Mucosa of descending colon (tissue), 3 donors: ENCODE measurements at regions not wholly inside any gene's neighbourhood (a gene's known extent, or its start where the extent isn't known, plus 50 kb on each side); places are given as distances from the start of the nearest gene placed in this dataset.

ENCODE experiments used
- ATAC-seq: fragments of 200-7000 bp; cut with Tn5 transposase; one replicate; pipeline ENCODE4 v1.9.1; 2020; ENCODE audit warnings: mild to moderate bottlenecking, moderate library complexity
- DNase-seq, 3 donors: peaks; one replicate each; pipeline ENCODE4 v3.0.0-alpha.2; 2020
- H3K36me3 ChIP-seq: fragments of 200-600 bp; one replicate; pipeline ENCODE4 v1.8.0; 2021; ENCODE audit warnings: low read depth, mild to moderate bottlenecking
- H3K4me1 ChIP-seq: fragments of 200-600 bp; one replicate; pipeline ENCODE4 v1.8.0; 2021; ENCODE audit warnings: low read depth, mild to moderate bottlenecking
- H3K4me3 ChIP-seq: fragments of 200-600 bp; one replicate; pipeline ENCODE4 v1.8.0; 2021; ENCODE audit warnings: mild to moderate bottlenecking
- H3K9me3 ChIP-seq: fragments of 200-600 bp; one replicate; pipeline ENCODE4 v1.8.0; 2021; ENCODE audit warnings: mild to moderate bottlenecking
- intact Hi-C, 2 donors: fragments of 100-400 bp; cut with DNase I in 1 of 2; cut with micrococcal nuclease in 1 of 2; formaldehyde crosslinking; loops; one replicate each; pipeline versions ENCODE4 v1.11.0 to v1.11.1; 2022; cut with DNase I, micrococcal nuclease
- TF ChIP-seq, protein P1 (sequence below): fragments of 200-600 bp; IDR thresholded peaks from one replicate; pipeline ENCODE4 v1.8.0; 2022; ENCODE audit warnings: antibody characterized with exemption, mild to moderate bottlenecking
- donor health status: DM: no; HTN: no; CAD: no; lungs with moderate emphysema.
- donor health status: DM: no; HTN: no; CAD: no.
- donor health status: DM: no; HTN: yes; CAD: no.

DNA sequence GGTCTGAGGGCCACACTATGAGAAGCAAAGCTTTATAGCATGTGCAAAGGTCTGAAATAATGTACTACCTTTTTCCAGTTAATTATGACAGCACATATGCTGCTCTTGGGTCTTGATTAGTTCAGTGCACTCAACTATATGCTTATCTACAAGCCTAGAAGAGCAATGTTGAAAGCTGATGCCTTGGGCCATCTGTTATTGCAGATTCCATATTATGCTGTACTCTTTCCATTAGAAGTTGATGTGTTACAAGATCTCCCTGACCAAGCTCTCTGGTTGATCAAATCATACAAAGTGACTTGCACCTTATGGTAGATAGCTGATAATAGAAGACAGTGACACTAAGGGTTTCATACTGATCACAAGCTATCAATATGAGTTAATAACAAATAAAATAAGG, 327.3 kb downstream of the FRK start:
- no peaks in the 10 kb centered on the region for H3K9me3 ChIP-seq
- DNase-seq: no peak
- intact Hi-C loops: no loop called here
- no peak overlapping the region for H3K4me3 ChIP-seq
- H3K36me3 ChIP-seq: no peaks in the 10 kb centered on the region
- TF ChIP-seq, protein P1, sequence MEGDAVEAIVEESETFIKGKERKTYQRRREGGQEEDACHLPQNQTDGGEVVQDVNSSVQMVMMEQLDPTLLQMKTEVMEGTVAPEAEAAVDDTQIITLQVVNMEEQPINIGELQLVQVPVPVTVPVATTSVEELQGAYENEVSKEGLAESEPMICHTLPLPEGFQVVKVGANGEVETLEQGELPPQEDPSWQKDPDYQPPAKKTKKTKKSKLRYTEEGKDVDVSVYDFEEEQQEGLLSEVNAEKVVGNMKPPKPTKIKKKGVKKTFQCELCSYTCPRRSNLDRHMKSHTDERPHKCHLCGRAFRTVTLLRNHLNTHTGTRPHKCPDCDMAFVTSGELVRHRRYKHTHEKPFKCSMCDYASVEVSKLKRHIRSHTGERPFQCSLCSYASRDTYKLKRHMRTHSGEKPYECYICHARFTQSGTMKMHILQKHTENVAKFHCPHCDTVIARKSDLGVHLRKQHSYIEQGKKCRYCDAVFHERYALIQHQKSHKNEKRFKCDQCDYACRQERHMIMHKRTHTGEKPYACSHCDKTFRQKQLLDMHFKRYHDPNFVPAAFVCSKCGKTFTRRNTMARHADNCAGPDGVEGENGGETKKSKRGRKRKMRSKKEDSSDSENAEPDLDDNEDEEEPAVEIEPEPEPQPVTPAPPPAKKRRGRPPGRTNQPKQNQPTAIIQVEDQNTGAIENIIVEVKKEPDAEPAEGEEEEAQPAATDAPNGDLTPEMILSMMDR: no peak
- ATAC-seq: no peak
- no peaks in the 10 kb centered on the region for H3K4me1 ChIP-seq

DNA sequence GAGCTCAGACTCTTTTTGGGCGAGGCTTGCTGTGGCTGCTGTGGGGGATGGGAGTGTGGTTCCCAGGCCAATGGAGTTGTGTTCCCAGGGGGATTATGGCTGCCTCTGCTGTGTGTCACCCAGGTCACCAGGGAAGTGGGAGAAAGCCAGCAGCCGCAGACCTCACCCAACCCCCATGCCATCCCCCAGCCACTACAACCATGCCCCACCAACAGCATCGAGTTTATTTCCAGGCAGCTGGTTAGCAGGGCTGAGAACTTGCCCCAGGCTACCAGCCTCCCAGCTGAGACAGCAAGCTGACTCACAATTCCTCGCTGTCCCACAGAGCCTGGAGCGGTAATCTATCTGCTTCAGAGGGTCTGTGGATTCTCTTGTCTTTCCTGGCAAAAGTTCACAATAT, 331.7 kb downstream of the FRK start:
- Histone ChIP-seq H3K9me3 (no peaks in the 10 kb centered on the region), H3K36me3 (no peaks in the 10 kb centered on the region), H3K4me3 (no peak overlapping the region), H3K4me1 (no peaks in the 10 kb centered on the region)
- intact Hi-C loops: no loop called here
- DNase-seq (no peak), ATAC-seq (no peak)
- TF ChIP-seq, protein P1: no peak

DNA sequence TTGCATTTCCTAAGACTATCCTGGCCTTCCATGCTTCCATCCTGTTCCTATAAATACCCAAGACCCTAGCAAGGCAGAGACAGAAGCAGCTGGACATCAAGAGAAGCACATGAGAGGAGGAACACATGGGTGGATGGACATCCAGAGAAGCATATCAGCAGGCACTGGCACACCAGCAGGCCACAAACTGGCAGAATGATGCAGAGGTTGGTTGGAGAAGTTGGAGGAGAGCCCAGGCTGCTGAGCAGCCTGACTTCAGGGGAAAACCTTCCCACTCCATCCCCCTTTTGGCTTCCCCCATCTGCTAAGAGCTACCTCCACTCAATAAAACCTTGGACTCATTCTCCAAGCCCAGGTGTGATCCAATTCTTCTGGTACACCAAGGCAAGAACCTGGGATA, 332.5 kb downstream of the FRK start:
- DNase-seq: no peak
- no peak for ATAC-seq
- intact Hi-C loops: no loop called here
- H3K36me3 ChIP-seq: no peaks in the 10 kb centered on the region
- H3K4me3 ChIP-seq: no peak overlapping the region
- H3K4me1 ChIP-seq: no peaks in the 10 kb centered on the region
- H3K9me3 ChIP-seq: no peaks in the 10 kb centered on the region
- TF ChIP-seq, protein P1: no peak

DNA sequence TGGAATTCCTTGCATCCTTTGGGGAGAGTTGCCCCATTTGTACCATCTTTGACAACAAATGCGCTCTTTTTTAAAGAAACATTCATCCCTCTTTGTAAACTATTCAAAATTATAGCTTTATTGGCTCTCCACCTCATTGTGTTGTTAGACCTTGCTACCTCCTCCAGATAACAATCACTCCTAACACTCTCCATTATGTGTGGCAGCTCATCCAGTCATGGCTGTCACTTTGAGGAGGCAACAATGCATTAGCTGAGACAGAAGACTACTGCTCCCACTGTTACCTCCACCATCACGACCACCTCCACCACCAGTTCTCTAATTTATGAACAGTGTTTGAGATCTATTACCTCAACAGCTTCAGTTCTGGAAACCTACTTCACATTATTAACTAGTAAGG, 339.1 kb downstream of the FRK start:
- Histone ChIP-seq H3K9me3 (no peaks in the 10 kb centered on the region), H3K4me3 (no peak overlapping the region), H3K4me1 (no peaks in the 10 kb centered on the region), H3K36me3 (no peaks in the 10 kb centered on the region)
- TF ChIP-seq, protein P1: no peak
- no peak for DNase-seq
- intact Hi-C loops: no loop called here
- ATAC-seq: no peak

DNA sequence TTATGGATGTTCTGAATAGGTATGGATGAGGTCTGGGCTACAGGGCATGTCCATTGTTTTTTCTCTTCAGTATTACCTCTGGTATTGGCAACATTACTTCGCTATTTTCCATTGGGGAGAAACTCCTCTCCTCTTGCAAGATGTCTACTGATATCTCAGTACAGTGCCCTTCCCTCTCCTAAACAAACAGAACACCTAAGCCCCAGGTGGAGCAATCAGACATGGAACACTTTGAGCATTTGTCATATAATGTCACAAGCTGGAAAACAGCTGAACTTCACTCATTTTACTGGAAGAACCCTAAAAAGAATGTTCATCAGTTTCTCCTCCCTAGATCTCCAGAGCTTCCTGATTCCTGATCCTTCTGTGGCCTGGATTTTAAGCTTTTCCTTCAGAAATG, 339.8 kb downstream of the FRK start:
- intact Hi-C loops: no loop called here
- Histone ChIP-seq H3K9me3 (no peaks in the 10 kb centered on the region), H3K4me3 (no peak overlapping the region), H3K36me3 (no peaks in the 10 kb centered on the region), H3K4me1 (no peaks in the 10 kb centered on the region)
- no peak for DNase-seq
- TF ChIP-seq, protein P1: no peak
- ATAC-seq: no peak

DNA sequence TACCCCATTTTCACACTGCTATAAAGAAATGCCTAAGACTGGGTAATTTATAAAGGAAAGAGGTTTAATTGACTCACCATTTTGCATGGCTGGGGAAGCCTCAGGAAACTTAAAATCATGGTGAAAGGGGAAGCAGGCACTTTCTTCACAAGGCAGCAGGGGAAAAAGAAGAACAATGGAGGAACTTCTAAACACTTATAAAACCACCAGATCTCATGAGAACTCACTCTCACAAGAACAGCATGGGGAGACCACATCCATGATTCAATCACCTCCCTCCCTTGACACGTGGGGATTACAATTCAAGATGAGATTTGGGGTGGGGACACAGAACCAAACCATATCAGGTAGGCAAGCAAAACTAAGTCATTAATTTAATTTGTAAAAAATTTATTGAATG, 343.2 kb downstream of the FRK start:
- TF ChIP-seq, protein P1: no peak
- intact Hi-C loops: no loop called here
- ATAC-seq (no peak), DNase-seq (no peak)
- no peaks in the 10 kb centered on the region for H3K36me3 ChIP-seq
- H3K4me3 ChIP-seq: no peak overlapping the region
- no peaks in the 10 kb centered on the region for H3K9me3 ChIP-seq
- H3K4me1 ChIP-seq: no peaks in the 10 kb centered on the region
